ENCODE measurements at regions not wholly inside any gene's neighbourhood (a gene's known extent, or its start where the extent isn't known, plus 50 kb on each side); places are given as distances from the start of the nearest gene placed in this dataset.
A peak's percentile ranks its signal among the peaks of the same experiment; 100 is the strongest.
"Not testable (repeated sequence)": the region's sequence is repeated elsewhere in the genome, so short reads cannot be mapped to it uniquely, and the experiment has no call there.

DNA sequence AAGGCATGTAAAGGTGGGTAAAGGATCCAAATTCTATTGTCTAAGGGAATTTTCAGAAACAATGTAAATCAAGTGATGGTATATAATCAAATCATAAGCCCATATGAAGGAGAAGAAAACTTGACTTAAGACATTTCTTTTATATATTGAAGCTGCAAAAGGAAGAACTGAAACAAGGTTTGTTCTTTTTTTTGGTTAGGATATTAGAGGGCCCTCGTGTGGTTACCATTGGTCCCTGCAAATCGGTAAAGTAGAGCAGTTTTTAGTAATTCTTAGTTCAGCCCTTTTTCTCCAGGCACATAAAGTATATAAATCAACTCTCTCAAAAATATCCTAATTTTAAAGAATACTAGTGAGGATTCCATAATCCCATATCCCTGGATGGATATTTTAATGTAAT, 105.6 kb upstream of the STK17B start:
- DNase-seq (ENCODE audit: low read depth, low spot score): no peak

DNA sequence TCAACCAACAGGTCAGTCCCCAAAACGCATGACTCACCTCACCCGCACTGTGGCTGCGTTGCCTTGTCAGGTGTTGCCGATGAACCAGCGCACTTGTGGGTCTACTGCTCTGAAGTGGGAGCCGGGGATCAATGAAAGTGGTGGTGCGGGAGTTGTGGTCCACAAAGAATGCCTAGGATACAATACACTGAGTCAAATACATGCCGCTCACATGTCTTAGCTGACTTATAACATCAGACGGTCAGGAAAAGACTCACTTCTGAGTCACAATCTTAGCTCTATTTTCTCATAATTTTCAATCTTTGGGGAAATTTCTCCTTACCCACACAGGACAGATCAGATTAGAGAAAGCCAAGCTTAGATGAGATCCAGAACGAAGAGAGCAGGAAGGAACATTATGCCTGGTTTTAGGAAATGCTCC, 107.1 kb upstream of the STK17B start:
- DNase-seq (ENCODE audit: low read depth, low spot score): no peak

GRCh38 chr2:196279541-196279940, 108.2 kb upstream of the STK17B start:
- DNase-seq (ENCODE audit: low read depth, low spot score): no peak

DNA sequence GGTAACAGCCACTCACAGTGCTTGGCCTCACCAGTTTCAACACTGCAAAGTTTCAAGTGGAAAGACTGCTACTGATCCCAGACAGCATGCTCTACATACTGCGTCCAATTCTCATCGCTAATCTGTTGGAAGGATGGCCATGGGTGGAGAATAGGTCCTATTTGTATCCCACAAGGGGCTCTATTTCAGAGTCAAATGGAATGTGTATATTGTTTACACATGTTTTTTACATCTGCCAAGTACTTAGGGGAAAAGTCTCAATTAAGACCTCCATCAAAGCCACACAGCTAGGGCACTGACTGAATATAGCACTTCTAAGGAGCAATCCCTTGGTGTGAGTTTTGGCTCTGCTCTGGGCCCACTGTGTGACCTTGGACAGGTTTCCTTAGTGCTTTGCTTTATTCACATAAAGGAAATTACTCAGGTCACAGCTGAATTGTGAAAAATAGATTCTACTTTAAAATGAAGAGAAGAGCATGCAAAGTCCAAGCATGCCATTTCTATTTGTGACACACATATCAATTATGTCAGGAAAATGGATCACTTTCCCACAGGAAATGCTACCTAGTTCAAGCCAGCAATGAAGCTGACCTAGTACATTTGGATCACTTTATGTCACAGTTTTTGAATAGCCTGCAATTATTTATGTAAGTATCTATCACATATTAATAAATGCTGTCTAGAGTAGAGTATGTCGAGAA, 112.9 kb upstream of the STK17B start:
- no peak for DNase-seq (ENCODE audit: low read depth, low spot score)

DNA sequence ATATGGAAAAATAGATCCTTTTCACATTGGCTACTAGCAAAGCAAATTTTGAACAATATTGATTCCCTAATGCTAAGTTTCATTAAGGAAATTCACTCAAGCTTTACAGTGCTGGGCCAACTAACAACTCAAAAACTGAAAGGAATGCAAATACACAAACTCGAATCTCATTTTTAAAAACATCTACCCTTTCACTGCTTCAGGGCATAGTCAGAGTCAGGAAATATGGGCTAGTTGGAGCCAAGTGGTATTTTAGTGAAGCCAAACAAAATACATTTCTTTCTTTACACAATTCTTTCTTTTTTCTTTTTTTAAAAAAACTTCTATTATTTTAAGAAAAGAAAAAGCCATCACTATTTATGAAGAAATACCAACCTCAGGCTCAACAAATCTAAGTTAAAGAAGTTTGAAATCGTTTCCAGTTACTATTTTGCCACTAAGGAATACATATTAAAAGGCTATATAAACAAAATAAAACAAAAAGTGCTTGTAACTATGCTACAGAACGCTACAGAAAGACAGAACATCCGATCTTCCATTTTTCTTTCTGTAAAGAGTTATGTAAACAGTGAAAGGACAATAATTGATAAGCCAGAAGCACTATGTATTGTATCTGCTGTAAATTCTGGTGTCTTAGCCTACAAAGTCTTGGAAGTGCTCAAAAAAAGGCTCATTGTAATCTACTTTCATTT, 113.6 kb upstream of the STK17B start:
- DNase-seq (ENCODE audit: low read depth, low spot score): no peak

DNA sequence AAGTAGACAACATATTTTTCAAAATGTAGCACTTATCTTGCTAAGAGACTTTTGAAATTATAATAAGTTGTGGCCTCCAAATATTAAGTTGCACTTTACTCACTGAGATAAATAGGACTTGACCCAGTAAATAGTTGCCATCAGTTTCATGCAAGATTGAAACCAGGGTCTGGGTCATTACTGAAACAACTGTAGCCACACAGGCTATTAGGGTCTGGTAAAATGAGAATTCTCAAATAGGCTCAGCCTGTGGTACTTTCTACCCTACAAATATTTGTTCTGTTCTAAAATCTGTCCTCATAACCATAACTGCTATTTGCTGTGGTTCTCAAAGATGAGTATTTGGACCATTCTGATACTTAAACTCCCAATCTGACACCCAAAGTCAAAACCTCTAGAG, 115.4 kb upstream of the STK17B start:
- no peak for DNase-seq (ENCODE audit: low read depth, low spot score)

- no peak for DNase-seq (ENCODE audit: low read depth, low spot score)
These were observed 116.1 kb upstream of the STK17B start for GRCh38 chr2:196287523-196287922.

DNA sequence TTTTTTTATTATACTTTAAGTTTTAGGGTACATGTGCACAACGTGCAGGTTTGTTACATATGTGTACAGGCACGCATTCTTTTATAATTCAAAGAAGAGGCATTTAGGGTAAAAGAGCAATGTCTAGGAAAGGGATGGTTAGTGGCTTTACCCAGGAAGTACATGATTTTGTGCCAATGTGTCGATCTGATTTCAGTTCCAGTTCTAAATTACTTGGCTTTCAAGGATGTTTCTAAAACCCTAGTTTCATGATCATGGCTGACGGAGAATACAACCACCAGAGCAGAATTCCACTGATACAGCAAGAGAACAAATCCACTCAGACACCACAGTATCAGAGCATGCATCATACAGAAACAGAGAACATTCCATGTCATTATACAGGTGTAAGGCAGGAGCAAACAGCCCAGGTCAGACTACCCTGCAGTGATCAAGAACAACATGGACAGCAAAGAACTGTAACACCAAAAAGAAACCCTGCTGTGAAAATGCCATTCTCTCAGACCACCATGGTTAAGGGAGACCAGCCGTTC, 116.7 kb upstream of the STK17B start:
- no peak for DNase-seq (ENCODE audit: low read depth, low spot score)

- no peak for DNase-seq (ENCODE audit: low read depth, low spot score)
These were observed 117.6 kb upstream of the STK17B start for GRCh38 chr2:196289000-196289399.

DNA sequence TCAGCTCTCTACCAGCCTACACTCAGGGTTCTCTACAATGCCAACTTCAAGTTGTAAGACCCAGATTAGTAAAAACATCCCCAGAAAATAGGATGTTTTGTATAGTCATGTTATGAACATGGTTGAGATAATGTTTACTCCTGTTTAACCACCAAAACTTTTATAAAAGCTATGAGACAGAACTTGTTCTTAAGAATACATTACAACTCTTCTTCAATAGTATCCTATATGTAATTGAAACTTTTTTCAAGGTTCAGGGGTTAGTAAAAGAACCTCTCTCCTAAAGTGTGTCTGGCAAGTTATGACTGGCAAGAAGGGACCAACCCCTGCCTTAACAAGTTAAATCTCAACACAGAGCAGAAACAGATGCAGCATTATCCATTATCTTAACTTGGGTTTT, 118.8 kb upstream of the STK17B start:
- DNase-seq (ENCODE audit: low read depth, low spot score): no peak

GRCh38 chr2:196290569-196290968, 119.2 kb upstream of the STK17B start:
- DNase-seq (ENCODE audit: low read depth, low spot score): no peak

DNA sequence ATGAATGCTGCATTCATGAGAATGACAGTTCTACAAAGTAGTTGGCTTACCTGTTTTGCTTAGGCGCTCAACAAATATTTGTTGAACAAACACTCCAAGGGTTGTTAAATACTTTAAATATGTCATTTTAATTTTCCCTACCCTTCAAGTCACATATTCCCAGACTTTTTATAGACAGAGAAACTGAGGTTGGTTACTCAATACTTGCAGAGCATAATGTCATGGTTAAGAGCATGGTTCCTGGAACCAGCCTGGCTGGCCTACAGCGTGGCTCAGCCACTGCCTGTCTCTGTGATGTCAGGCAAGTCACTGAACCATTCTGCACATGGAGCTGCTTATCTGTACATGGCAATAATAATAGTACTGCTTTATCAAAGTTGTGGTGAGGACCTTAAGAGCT, 120.0 kb upstream of the STK17B start:
- DNase-seq (ENCODE audit: low read depth, low spot score): no peak

DNA sequence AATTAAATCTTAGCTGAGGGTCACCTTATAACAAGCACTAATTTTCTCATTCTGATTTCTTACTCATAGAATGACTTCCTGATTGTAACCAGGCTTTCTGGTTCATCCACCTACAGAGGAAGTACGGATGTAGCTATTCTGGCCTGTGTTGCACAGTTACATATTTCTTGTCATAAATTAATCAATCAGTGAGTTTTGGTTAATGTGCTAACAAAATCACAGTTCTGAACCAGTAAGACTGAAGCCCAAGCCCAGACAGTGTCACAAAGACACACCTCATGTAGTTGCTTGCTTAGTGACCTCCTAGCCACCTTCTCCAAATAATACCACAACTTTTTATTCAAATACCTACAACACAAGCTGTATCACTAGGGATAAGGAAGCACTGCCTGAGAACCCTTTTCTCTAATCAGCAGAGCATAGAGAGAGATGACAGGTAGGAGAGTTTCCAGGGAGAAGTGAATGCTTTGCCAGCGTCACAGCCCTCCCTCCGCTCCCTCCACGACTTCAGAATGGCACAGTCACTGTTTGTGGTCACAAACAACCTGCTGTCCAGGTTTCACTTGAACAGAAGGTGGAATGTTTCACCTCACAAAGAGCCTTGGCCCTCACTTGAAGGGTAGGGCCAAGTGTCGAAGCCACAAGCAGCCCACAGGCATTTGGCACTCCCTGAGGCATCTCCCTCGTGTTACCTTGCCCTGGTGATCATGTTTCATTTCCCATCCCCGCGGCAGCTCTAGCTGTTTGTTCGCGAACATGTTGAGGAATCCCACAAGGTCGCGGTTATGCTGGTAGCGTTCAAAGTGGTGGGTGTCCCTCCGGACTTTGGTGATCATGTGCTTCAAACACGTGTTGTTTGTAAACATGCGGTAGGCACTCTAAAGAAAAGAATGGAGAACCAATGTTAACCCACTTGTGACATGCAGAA, 120.8 kb upstream of the STK17B start:
- DNase-seq (ENCODE audit: low read depth, low spot score): peak; percentile 25

GRCh38 chr2:196293751-196294515, 122.6 kb upstream of the STK17B start:
- DNase-seq (ENCODE audit: low read depth, low spot score): no peak

- no peak for DNase-seq (ENCODE audit: low read depth, low spot score)
These were observed 123.1 kb upstream of the STK17B start for GRCh38 chr2:196294516-196294909.

- no peak for DNase-seq (ENCODE audit: low read depth, low spot score)
These were observed 123.6 kb upstream of the STK17B start for GRCh38 chr2:196295005-196295404.

- not testable (repeated sequence) for DNase-seq (ENCODE audit: low read depth, low spot score)
These were observed 126.8 kb upstream of the STK17B start for GRCh38 chr2:196298106-196298723.

DNA sequence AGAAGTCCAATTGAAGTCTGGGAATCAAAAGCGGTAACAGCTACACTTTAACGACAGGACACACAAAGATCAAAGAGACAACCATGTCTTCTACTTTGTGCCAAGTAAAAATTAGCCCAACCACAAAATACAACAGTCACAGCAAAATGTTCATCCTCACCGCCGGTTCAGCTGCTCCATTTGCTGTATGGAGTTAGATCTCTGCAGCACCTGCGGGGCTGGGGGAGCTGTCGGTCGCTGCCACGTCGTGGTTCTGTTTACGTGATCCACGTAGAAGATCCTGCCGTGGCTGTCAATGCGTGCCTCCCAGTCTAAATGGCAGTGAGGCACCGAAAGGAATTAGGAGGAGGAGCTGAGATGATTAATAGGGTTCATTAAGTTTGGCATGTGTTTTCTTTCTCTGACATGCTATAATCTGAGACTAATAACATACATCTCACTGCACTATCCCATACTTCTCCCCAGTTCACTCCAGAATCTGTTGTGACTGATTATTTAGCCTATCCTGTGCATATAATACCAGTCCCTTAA, 136.5 kb upstream of the STK17B start:
- DNase-seq (ENCODE audit: low read depth, low spot score): no peak

GRCh38 chr2:196309691-196310090, 138.3 kb upstream of the STK17B start:
- no peak for DNase-seq (ENCODE audit: low read depth, low spot score)

GRCh38 chr2:196314157-196314556, 142.8 kb upstream of the STK17B start:
- DNase-seq (ENCODE audit: low read depth, low spot score): no peak

DNA sequence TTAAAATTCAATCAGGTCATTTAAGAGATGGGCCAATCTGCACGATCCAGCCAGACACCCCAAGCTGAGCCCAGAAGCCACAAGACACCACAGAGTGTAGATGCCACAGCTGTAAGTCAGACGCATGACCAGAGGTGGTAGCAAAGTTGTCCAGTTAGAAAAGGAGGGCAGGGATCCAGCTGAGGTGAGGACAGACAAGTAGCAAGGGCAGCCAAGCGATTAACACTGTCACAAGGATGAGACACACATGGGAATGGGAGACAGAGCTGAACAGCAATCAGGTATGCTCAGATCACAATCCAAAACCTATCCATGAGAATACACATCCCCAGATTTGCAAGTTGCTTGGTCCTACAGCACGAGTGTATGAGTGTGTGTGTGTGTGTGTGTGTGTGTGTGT, 143.4 kb upstream of the STK17B start:
- DNase-seq (ENCODE audit: low read depth, low spot score): no peak

Data from ELF-1 (cell line).